ENCODE measurements at regions not wholly inside any gene's neighbourhood (a gene's known extent, or its start where the extent isn't known, plus 50 kb on each side); places are given as distances from the start of the nearest gene placed in this dataset.
"Not testable (repeated sequence)": the region's sequence is repeated elsewhere in the genome, so short reads cannot be mapped to it uniquely, and the experiment has no call there.

DNA sequence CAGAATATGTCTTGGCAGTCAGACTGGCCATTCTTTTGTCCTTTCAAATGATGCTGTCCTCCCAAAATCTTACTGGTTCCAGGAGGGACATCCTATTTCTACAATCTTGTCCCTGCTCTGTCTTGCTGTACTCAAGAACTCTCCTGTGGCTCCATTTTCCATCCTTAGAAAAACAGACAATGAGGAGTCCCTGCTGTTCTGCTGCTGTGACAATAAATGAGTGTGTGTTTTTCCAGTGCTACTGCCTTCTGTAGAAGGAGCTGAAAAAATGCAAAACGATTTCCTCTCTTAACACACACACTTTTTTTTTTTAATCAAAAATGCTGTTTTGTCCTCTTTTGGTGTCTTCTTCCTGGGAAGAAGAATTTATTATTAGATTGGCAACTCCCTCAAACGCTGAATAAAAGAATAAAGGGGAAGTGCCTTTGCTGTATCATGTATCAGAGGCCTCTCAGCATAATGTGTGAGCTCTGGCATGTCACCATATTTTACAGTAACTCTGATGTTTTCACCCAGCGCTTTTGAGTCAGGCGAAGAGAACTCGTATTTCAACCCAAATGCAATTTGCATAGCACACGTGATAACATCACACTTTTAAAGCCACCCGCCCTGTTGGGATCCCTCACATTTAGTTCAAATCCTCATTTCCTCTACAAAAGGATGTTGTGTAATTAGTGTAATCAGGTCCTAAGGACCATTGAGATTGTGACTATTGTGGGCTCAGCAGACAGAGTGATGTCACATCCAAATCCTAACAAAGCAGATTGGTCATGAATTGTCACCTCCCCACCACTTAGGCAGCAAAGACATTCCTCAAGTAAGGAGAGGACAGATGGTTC lies 496.0 kb upstream of the LARGE1 start:
- in situ Hi-C loops (cut with HindIII; ENCODE audit: low sequenced_read_pairs): no loop called here

- in situ Hi-C loops (cut with HindIII; ENCODE audit: low sequenced_read_pairs): not testable (repeated sequence)
Measured at GRCh38 chr22:34422948-34423347, 502.7 kb upstream of the LARGE1 start.

GRCh38 chr22:34427436-34427835 lies 507.2 kb upstream of the LARGE1 start:
- in situ Hi-C loops (cut with HindIII; ENCODE audit: low sequenced_read_pairs): no loop called here

- in situ Hi-C loops (cut with HindIII; ENCODE audit: low sequenced_read_pairs): no loop called here
Measured at GRCh38 chr22:34427841-34428240, 507.6 kb upstream of the LARGE1 start.

GRCh38 chr22:34429314-34429713 lies 509.0 kb upstream of the LARGE1 start:
- in situ Hi-C loops (cut with HindIII; ENCODE audit: low sequenced_read_pairs): no loop called here

DNA sequence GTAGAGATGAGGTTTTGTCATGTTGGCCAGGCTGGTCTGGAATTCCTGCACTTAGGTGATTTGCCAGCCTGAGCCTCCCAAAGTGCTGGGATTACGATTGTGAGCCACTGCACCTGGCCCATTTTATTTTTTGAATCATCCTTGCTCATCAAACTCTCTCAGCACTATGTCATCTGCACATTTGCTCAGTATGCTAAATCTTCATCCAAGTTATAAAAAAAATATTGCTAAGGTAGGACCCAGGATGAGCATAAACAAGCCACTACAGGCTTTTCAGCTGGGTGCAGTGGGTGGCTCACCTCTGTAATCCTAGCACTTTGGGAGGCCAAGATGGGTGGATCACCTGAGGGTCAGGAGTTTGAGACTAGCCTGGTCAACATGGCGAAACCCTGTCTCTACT lies 510.1 kb upstream of the LARGE1 start:
- in situ Hi-C loops (cut with HindIII; ENCODE audit: low sequenced_read_pairs): no loop called here

DNA sequence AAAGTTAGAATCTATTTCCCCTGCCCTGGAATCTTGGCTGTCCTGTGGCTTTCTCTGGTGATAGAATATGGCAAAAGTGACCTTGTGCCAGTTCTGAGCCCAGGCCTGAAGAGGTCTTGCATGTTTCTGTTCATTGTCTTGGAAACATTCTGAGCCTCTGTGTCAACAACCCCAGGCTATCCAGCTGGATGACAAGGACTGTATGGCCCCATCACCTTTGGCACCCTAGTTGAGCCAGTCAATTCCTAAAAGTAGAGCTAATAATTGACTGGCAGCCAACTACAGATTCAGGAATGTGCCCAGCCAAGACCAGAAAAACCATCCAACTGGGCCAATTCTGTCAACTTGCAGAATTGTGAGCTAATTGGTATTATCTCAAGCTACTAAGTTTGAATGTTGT lies 514.1 kb upstream of the LARGE1 start:
- in situ Hi-C loops (cut with HindIII; ENCODE audit: low sequenced_read_pairs): no loop called here

- in situ Hi-C loops (cut with HindIII; ENCODE audit: low sequenced_read_pairs): no loop called here
Measured at GRCh38 chr22:34437140-34437539, 516.9 kb upstream of the LARGE1 start.

DNA sequence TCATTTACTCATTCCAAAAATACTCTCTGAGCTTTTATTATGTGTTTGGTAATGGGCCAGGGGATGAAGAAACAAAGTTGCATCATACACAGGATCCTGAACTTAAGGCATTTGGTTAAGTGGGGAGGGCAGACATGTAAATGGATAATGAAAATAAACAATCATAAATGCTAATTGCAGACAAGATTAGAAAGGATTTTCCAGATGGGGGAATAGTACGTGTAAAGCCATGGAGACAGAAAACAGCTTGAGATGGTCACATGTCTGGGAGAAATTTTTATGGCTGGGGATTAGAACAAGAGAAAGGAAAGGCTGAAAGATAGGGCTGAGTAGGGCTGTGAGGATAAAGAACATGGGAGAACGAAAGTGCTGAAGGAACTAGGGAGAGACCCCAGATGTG lies 534.3 kb upstream of the LARGE1 start:
- in situ Hi-C loops (cut with HindIII; ENCODE audit: low sequenced_read_pairs): no loop called here

DNA sequence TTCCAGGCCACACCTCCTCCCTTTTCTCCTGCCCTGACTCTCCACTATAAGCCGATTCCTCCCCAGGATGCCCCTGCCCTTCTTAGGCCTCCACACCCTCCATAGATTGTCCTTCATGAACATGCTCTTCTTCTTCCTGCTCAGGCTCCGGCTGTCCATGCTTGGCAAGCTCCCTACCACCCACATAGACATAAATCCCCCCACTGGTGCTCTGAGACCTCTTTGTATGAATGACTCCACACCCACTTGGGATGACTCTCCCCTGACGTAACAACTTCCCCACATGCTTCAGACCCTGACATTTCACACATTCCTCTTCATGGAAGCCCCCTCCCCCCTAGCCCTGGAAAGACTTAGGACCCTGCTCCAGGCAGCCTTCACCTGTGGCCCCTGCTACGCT lies 542.5 kb upstream of the LARGE1 start:
- in situ Hi-C loops (cut with HindIII; ENCODE audit: low sequenced_read_pairs): no loop called here

- in situ Hi-C loops (cut with HindIII; ENCODE audit: low sequenced_read_pairs): no loop called here
Measured at GRCh38 chr22:34475886-34476285, 555.6 kb upstream of the LARGE1 start.

GRCh38 chr22:34476762-34477161 lies 556.5 kb upstream of the LARGE1 start:
- in situ Hi-C loops (cut with HindIII; ENCODE audit: low sequenced_read_pairs): no loop called here

DNA sequence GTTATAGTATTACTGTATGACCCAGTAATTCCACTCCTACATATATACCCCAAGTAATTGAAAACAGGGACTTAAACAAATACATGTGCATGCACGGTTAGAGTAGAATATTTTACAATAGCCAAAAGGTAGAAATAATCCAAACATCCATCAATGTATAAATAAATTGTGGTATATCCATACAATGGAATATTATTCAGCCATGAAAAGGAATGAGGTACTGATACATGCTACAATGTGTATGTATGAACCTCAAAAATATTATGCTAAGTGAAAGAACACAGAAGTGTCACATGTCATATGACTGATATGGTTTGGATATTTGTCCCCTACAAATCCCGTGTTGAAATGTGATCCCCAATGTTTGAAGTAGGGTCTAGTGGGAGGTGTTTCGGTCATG lies 560.8 kb upstream of the LARGE1 start:
- in situ Hi-C loops (cut with HindIII; ENCODE audit: low sequenced_read_pairs): no loop called here

- in situ Hi-C loops (cut with HindIII; ENCODE audit: low sequenced_read_pairs): no loop called here
Measured at GRCh38 chr22:34486381-34486780, 566.1 kb upstream of the LARGE1 start.

DNA sequence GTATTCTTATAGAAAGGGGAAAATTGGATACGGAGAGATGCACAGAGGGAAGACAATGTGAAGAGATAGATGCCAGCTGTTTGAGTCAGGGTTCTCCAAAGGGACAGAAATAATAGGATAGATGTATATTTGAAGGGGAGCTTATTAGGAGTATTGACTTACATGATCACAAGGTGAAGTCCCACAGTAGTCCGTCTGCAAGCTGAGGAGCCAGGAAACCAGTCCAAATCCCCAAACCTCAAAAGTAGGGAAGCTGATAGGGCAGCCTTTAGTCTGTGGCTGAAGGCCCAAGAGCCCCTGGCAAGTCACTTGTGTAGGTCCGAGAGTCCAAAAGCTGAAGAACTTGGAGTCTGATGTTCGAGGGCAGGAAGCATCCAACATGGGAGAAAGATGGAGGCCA lies 569.6 kb upstream of the LARGE1 start:
- in situ Hi-C loops (cut with HindIII; ENCODE audit: low sequenced_read_pairs): no loop called here

DNA sequence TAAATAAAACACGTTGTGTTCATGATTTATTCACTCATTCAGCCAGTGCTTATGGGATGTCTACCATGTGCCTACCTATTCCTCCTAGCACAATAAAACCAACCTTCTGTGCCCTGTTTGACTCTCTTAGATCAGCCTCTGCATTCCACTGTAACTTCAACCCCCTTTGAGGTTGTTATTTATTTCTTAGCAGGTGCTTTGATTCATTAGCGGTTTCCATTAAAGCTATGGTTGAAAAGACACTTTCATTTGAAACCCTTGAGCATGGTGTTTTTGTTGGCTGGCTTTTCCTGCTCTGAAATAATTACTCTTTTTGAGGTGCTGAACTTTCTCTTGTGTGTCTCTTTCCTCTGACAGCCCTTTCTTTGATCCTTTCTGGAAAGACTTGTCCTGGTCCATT lies 570.6 kb upstream of the LARGE1 start:
- in situ Hi-C loops (cut with HindIII; ENCODE audit: low sequenced_read_pairs): no loop called here

DNA sequence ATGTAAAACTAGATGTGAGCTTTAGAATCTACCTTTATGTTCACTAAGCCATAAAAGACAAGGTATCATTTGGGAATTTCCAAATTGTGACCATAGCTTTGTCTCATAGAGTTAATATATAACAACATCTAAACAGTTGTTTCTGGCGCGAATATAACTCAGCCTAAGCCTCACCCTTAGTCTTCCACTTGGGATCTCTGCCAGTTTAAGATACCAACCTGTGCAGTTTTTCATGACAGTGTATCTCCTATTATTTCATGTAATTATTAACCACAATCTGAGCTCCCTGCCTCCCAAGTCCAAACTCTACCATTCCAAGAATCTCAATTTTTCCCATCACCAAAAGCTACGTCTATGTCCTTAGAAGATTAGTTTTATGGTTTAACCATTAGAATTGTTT lies 572.5 kb upstream of the ISX start:
- in situ Hi-C loops (cut with HindIII; ENCODE audit: low sequenced_read_pairs): no loop called here

- in situ Hi-C loops (cut with HindIII; ENCODE audit: low sequenced_read_pairs): no loop called here
Measured at GRCh38 chr22:34501366-34501965, 564.5 kb upstream of the ISX start.

DNA sequence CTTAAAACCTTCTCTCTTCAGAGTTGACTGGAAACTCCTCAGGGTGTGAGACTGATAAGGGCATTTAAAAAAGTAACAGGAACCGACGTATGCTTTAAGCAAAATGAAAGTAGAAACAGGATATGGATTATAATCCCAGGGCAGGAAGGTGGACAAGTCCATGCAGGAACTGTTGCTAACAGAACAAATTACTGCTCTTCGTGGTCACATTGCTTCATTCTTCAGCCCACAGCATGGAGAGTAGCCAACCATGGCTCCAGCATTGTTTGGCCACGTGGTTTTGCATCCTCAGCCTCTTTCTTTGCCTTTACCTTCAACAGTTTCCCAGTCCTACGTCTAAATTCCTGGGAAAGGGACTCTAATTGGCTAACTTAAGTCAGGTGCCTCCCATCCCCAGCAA lies 563.1 kb upstream of the ISX start:
- in situ Hi-C loops (cut with HindIII; ENCODE audit: low sequenced_read_pairs): no loop called here

DNA sequence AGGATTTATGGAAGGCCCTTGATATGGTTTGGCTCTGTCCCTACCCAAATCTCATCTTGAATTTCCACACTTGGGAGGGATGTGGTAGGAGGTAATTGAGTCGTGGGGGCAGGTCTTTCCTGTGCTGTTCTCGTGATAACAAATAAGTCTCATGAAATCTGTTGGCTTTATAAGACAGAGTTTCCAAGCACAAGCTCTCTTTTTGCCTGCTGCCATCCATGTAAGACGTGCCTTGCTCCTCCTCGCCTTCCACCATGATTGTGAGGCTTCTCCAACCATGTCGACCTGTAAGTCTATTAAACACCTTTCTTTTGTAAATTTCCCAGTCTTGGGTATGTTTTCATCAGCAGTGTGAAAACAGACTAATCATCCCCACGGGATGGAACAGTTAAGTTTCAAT lies 557.2 kb upstream of the ISX start:
- in situ Hi-C loops (cut with HindIII; ENCODE audit: low sequenced_read_pairs): no loop called here

GRCh38 chr22:34526681-34527080 lies 539.3 kb upstream of the ISX start:
- in situ Hi-C loops (cut with HindIII; ENCODE audit: low sequenced_read_pairs): no loop called here

- in situ Hi-C loops (cut with HindIII; ENCODE audit: low sequenced_read_pairs): no loop called here
Measured at GRCh38 chr22:34534101-34534500, 531.9 kb upstream of the ISX start.

DNA sequence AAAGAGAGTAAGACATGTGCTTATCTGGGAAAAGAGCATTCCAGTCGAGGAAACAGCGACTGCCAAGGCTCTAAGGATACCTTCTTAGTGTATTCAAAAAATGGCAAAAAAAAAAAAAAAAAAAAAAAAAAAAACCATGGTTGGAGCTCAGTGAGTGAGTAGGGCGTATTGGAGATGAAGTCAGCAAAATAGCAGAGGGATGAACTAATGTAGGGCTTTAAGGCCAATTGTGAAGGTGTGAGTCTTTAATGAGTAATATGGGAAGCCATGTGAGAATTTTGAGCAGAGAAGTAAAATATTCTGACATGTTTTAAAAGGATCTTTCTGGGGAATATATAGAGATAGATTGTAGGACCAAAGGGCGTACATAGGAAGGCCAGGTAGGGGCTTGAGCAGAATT lies 498.6 kb upstream of the ISX start:
- in situ Hi-C loops (cut with HindIII; ENCODE audit: low sequenced_read_pairs): no loop called here

Data from endothelial cell of hepatic sinusoid (primary cell).